HG03159 (cell line): ENCODE measurements at regions not wholly inside any gene's neighbourhood (a gene's known extent, or its start where the extent isn't known, plus 50 kb on each side); places are given as distances from the start of the nearest gene placed in this dataset.

Experiments
- ATAC-seq: cut with Tn5 transposase; IDR thresholded peaks from one replicate; pipeline ENCODE4 v1.9.1; 2021; ENCODE audit warnings: mild to moderate bottlenecking, moderate library complexity; ENCODE audit not compliant: unreplicated experiment

DNA sequence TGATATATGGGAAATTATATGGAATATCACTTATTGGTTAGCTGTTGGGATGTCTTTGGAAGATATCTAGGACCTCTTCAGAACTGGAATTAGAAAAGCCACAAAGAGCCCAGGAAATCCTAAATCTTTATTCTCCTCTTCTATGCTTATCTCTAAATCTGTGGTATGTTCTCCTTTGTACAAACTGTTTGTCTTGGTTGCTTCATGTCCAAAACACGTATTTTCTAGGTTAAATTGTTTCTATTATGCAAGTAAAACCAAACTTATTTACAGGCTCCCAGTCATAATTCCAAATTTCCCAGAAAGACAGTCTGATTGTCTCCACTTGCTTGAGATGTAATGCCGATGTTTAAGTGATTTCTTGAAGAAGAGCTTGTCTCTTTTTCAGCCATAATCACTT lies 650.9 kb downstream of the CDH11 start:
- ATAC-seq, result no peak

DNA sequence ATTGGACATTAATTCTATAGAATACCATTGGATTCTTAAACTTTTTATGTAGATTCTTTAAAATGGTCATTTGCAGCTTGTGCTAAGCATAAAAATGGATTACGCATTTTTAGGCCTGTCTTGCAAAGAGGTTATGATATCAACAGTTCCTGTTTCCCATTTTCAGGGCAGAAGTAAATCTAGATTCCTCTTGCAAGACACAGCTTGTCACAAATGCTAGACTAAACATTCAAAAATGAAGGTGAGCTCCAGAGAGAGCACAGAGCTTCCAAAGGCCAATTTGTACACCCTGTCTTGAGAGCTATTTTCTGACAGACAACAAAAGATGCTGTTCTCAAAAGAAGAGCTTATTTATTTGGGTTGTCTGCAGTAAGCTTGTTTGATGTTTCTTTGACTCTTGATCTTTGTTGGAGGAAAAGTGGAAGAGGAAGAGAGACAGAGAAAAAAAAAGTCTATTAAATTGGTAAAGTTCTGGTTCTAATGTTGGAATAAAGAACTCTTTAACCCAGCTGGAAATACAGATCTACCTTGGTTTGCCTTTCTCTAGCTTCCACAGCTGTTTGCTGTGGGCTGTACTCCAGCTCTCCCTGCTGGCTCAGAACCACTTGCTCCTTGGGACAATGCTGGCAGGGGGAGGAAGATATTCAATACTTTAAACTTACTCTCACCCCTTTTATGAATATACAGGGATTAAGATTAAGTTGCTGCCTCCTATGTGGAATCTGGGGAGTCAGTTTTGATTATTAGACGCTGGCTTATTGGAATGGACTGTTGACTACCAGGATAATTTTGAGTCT lies 651.8 kb downstream of the CDH11 start:
- ATAC-seq, result no peak

DNA sequence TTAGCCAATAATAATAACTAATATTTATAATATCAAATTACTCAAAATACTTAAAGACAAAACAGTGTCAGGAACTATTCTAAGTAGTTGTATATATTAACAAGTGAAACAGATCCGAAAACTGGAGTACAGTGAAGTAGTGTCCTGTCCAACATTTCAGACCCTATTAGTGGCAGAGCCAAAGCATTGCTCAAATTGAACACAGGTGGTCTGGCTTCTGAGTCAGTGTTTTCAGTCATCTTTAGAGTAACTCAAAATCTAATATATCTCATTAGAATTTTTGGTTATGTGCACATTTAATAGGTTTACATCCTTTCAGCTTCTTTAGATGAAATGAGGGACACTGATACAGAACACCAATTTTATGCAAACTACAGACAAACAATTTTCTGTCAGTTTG lies 652.5 kb downstream of the CDH11 start:
- ATAC-seq, result no peak

DNA sequence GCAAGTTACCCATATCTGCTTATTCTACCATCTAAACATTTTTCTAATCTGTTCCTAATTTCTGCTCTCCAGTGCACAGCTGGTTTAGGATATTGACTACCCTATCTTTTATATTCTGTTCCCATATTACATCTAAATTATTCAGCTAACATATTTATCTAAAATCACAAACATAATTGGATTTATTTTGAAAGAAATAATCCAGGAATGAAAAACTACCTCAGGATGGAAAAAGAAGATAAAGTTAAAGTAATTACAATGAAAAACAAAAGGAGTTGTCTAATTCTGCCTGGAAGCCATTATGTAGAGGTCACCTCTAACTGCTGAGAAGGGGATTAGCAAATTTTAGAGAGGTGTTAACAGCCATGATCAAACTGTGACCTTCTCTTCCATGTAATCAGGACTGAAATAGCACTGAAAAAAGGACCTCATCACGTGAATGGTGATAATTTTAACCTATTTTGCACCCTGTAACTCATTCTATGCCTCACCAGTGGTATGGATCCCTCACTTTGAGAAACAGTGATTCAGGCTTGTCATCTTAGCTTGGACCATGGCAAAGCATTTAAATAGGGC lies 653.3 kb downstream of the CDH11 start:
- no peak for ATAC-seq

DNA sequence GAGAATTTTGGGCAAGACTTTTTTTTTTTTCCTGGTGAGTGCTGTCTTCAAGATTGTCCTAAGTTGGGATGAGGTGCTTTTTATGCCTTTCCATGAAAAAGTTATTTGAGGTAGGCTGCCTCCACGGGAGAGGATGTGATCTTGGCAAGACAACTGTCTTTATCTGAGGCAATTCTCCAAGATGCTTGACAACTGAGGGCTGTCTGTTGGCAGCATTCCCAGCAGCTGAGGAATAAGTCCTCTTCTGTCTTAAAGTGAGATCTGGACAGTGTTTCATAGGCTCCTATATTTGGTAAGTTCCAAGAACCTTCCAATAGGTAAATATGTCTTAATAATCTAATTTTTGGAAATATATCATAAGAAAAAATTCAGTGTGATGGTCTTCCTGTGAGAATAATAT lies 662.0 kb downstream of the CDH11 start:
- ATAC-seq, result no peak

DNA sequence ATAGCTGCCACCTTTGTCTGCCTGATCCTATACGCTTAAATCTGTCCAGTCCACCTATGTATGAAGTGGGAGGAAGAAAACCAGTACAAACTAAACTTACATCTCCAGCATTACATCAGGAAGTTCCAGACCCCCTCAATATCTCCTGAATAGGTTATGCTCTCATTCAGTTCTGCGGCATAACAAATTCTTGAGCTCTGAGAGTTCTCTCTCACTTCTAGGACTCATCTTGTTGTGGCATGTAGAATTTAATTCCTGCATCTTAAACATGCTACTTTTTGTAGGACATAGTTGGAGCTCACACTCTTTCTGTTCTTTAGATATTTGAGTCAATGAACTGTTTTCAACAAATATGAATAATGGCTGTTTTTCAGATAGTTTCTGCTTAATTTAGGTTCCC lies 662.5 kb downstream of the CDH11 start:
- ATAC-seq, result no peak

DNA sequence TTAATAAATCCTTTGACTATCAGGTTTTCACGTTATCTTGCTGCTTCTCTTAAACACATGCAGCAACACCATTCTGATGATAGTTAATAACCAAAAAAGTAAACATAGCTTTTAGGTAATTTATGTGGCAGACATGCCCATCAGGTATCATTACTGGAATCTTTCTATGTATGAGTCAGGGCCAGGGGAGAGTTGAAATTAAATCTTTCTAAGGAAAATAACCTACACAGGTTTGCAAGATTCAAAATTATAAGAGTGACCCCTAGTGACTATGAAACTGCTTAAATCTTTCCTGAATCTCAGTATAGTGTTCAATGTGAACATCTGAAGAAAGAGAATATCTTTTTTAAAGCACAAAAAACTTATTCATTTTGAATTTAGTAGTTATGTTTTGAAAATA lies 666.6 kb downstream of the CDH11 start:
- ATAC-seq, result no peak

DNA sequence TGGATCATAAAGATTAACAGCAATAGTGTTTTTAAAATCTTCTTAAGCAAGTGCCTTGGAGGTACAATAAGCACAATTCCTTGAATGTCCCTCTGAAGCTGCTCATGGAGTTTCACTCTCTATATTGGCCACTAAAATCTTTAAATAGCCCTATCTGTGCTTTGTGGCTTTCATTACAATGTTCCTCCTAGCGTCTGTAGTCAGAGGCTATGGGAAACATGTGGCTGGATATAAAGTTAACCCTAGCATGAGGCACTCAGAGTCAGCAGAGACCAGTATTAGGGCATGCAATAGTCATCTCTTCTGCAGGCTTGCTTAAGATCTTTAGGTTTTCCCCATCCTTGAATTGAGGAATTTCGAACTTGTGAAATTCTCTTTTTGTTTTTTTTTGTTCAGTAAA lies 668.2 kb downstream of the CDH11 start:
- no peak for ATAC-seq

DNA sequence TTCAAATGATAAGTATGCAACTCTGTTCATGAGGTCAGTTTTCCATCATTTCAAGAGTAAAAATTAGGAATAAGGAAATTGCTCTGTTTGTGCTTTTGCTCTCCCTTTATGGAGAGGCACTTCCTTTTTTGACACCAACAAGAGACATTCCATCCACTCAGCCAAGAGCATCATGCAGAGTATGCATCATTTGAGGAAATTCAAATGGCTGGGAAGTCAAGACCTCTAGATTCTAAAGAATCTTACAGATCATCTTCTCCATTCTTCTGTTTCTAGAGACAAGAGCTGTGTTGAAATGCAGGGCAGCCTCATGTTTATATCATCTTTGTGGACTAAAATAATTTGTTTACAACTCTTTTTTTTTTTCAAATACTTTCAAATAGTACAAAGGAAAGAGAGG lies 669.4 kb downstream of the CDH11 start:
- ATAC-seq, result no peak

DNA sequence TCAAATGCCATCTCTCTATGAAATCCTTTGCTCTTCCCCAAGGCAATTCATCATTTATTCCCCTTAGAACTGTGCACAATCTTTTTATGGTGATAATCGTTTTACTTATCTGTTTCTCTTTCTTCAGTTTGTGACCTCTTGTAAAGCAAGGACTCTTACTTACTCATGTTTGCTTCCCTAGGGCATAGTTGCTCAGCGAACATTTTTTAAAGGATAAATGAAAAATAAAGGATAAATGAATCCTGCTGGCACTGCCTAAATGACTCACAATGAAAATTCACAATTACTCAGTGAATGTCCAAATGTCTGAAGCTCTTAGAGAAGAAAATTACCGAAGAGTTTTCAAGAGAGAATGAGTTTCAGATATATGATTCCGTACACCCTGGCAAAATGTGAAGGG lies 671.7 kb downstream of the CDH11 start:
- ATAC-seq, result no peak

DNA sequence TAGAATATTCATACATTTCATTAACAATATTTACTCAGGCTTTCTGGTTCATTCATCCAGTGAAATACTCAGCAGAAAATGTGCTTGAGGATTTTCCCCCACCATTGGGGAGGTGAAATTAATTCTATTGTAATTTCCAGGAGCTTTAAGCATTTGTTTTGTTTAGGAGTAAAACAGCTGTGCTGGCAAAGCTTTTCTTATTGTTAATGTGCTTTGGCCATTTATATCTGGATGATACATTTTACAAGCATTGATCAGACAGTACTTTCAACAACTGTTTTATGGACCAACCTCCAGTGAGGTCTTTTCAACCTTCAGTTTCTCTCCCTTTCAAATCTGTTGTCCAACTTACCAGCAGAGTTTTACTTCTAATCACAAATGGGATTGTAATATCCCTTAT lies 672.4 kb downstream of the CDH11 start:
- no peak for ATAC-seq

DNA sequence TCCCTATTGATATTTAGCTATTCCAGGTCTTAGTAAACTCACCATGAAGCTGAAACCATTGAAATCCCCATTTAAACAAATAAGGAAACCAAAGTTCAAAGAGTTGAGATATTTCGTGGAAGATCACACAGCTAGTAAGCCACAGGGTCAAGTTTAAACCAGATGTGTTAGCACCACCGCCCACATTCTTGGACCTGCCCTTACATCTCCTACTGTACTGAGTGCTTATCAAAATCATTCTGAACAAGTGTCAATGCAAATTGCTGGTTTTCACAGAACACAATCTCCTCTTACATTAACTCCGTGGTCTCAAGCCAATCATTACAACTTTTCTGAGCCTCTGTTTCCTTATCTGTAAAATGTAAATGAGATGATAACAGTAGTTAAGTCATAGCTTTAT lies 676.2 kb downstream of the CDH11 start:
- ATAC-seq, result no peak

DNA sequence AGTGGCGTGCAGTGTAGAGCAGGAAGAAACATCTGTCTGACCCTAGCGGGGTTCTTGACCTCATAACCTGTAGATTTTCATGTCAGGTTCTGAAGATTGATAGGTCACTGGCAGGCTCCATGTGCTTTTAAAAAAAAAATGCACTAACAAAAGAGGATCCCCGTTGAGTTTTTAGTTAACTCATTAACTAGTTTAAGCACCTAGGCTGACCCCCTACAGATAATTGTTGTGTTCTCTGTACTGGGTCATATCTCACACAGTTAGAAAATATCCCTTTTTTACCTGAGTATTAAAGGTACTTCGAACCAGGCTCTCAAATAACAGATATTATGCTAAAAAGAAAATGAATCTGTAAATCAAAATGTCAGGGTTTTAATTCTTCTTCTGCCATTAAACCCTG lies 676.6 kb downstream of the CDH11 start:
- no peak for ATAC-seq

DNA sequence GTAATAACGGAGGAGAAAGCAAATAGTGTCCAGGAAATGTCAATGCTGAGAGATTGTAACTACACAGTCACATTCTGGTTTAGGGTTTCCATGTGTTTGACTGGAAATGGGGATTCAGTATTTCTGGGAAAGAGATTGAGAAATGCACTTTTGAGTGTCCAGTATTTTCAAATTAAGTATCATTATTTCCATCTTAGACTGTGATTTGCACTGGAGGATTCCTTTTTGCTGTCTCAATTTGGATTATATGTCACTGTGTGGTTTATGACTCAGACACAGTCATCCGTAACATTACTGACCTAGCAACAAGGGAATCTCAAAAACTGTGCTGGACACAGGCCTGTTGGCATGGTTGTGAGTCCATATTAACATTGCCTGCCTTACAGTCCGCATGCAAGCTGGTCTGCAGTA lies 681.4 kb downstream of the CDH11 start:
- ATAC-seq, result no peak

DNA sequence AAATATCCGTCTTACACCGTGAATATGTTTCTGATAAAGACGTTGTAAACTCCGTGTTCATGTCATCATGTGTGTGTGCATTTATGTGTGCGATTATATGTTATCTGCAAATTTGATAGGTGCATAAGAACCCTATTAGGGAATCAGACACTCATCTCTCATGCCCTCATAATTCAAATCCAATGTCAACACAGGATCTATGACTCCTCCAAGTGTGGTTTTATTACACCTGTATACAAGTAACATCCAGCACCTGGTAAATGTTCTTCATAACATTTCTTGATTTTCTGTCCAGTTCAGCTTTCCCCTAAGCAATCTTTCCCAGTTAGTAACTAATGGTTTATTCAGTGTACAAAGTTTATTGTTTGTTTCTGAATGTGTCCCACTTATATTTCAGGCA lies 681.9 kb downstream of the CDH11 start:
- ATAC-seq, result no peak

DNA sequence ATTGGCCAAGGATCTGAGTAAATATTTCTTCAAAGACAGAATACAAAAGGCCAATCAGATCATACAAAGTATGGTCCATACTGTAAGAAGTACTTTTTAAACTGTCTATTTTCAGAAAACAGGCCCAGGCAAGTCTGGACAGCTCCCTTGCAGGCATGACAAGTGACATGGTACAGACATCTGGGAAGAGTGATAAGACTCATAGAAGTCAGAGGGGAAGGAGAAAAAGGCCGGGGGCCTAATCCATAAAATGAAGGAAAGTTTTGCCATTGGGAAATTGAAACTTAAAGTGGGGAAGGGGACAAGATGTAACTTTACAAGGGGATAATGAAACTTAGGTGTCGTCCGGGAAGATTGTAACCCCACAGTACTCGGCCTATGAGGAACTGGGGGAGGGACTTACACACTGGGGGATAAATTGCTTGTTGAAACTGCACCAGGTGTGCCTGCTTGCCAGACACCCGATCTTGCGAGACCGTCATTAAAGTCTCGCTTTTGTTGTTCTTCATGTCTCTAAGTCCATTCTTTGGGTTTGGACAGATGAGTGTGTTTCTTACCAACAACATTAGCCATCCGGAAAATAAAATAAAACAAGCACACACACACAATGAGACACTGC lies 684.0 kb downstream of the CDH11 start:
- ATAC-seq, result no peak

DNA sequence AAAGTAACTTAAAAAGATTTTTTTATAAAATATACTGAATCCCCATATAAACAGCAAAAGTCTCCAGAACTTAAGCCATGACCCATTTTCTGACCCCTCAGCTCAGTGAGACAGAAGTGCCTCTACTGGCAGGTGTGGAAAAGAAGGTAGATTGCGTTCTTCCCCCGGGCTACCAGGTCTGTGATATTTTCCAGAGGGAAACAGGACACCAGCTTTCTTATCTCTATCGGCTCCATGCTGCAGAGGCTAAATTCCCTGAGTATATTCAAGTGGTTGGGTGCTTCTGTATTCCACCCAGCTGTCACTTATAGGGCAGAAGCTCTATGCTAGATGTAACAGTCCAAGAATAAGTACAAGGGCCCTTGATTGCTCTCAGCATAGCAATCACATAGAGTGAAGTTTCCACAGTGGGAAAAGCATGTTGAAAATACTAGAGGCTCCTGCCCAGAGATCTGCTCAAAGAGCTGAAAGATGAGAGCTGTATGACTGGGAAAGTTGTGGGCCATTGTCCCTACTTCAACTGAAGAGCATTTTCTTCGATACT lies 687.3 kb downstream of the CDH11 start:
- no peak for ATAC-seq

DNA sequence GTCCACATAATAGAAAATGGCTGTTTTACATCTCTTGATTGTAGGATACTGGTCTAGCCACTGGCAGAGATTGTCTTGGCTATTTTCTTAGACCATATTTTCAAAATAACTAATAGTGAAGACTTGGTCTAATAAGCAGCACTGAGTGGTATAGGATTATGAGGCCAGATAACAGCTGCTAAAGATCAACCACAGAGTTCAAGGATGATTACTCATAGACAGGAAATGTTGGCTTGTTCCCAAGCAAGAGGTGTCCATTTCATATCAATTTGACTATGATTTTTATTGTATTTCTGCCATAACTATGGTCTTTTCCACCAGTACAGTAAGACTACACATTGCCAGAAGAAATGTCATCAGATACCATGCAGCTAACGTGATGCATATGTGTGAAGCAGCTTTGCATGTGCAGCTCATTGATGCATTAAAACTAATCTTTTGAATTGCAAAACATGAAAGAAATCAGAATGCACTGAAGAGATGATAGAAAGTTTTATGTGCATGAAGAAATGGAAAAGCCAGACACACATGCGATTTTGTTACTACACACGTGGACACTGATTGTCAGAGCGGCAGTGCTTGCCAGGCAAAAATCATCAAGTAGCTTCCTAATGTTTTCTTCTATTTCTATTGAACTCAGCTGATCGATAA lies 693.3 kb downstream of the CDH11 start:
- ATAC-seq, result no peak

DNA sequence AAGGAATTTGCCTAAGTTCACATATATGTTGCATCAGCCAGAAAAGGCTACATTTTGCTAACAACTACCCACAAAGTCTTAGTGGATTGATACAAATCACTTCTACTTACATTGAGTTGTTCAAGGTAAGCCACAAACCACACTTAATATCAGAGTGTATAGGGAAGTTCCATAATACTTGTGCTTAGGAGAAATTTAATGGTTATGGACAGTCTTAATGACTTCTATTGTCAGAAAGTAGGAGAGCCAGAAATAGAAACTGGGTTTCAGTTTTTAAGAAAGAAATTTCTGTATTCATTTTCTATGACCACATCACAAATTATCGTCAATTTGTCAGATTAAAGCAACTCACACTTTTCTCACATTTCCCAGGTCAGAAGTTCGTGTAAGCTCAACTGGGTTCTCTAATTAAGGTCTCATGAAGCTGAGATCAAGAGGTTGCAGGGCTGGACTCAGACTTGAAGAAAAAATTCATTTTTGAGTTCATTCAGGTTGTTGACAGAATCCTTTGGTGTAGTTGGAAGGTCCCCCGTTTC lies 695.7 kb downstream of the CDH11 start:
- ATAC-seq, result no peak

DNA sequence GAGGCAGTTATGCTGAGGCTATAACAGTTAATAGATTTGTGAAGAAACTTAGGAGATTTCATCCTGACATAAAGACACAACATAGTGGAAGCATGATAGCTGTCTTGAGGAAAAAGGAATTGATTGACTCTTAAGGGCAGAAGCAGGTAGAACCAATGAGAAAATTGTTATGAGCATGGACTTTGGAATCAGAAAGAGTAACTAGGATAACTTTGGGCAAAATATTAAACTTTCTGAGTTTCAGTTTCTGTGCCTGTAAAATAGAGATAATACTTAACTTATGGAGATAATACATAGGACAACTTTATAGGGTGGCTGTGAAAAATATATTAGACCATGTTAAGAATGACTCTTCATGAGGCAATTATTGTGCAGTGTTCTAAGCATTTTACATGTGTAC lies 696.5 kb downstream of the CDH11 start:
- ATAC-seq, result no peak

DNA sequence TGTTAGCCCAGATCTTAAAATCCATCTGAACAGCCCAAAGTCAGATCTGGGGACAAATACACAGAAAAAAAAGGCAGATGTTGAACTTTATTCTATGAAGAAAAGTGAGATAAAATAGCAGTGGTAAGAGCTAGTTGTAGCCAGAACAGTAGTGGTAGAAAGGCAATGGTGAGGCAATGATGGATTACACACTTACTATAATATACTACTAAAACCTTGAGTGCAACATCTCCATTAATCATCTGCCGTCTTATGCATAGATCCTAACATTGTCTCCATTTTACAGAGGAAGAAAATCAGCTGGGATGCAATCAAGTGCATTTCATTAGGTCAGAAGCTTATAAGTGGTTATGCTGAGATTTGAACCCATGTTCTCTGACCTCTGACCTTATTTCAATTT lies 699.6 kb downstream of the CDH11 start:
- ATAC-seq, result no peak
